K562 (cell line): ENCODE measurements at regions not wholly inside any gene's neighbourhood (a gene's known extent, or its start where the extent isn't known, plus 50 kb on each side); places are given as distances from the start of the nearest gene placed in this dataset.

Experiments used
- C11orf30 ChIP-seq: fragments of 450-650 bp; IDR thresholded peaks from 2 replicates; pipeline ENCODE4 v1.6.1; 2016; ENCODE audit warnings: low read depth, mild to moderate bottlenecking
- CC2D1A ChIP-seq: fragments of 450-650 bp; IDR thresholded peaks from 2 replicates; pipeline ENCODE4 v1.6.1; 2017; ENCODE audit warnings: mild to moderate bottlenecking
- CHAMP1 ChIP-seq: fragments of 450-650 bp; IDR thresholded peaks from 2 replicates; pipeline ENCODE4 v1.6.1; 2016; ENCODE audit warnings: mild to moderate bottlenecking
- CUX1 ChIP-seq: fragments of 200-800 bp; sonication (Bioruptor generic); IDR thresholded peaks from 2 replicates; pipeline ENCODE4 v1.6.1; 2016; ENCODE audit warnings: missing genetic modification characterization, missing compliant biosample characterization
- PCBP1 ChIP-seq: fragments of 200-400 bp; formaldehyde crosslinking; IDR thresholded peaks from 2 replicates; pipeline ENCODE4 v1.6.1; 2018; ENCODE audit warnings: mild to moderate bottlenecking, low read depth, low read length; ENCODE audit not compliant: poor library complexity, severe bottlenecking
- ZNF232 ChIP-seq: sonication (generic); formaldehyde crosslinking; IDR thresholded peaks from 2 replicates; pipeline ENCODE4 v1.8.0; 2022; ENCODE audit warnings: mild to moderate bottlenecking, missing genetic modification reagents

GRCh38 chr3:34934660-34935059, 704.7 kb upstream of the ARPP21 start (continued):
- TF ChIP-seq CUX1 (no peak), C11orf30 (no peak), ZNF232 (no peak), PCBP1 (no peak), CHAMP1 (no peak), CC2D1A (no peak)
- TF ChIP-seq, all 486 proteins: peak for 0
